Endothelial cell (in vitro differentiated cells): ENCODE measurements at regions not wholly inside any gene's neighbourhood (a gene's known extent, or its start where the extent isn't known, plus 50 kb on each side); places are given as distances from the start of the nearest gene placed in this dataset.

Experiments
- DNase-seq: peaks from one replicate; pipeline ENCODE4 v3.0.0; 2021; ENCODE audit warnings: low spot score
- H3K27ac Mint-ChIP-seq: one replicate; pipeline ENCODE4 v1.8.0; 2021; ENCODE audit warnings: mixed read lengths, inconsistent platforms; ENCODE audit not compliant: unreplicated experiment
- H3K27me3 Mint-ChIP-seq: one replicate; pipeline ENCODE4 v1.8.0; 2021; ENCODE audit warnings: mild to moderate bottlenecking, moderate library complexity, mixed read lengths, inconsistent platforms; ENCODE audit not compliant: unreplicated experiment
- H3K36me3 Mint-ChIP-seq: one replicate; pipeline ENCODE4 v1.8.0; 2021; ENCODE audit warnings: mild to moderate bottlenecking, low read depth, mixed read lengths, inconsistent platforms; ENCODE audit not compliant: unreplicated experiment
- H3K4me1 Mint-ChIP-seq: one replicate; pipeline ENCODE4 v1.8.0; 2021; ENCODE audit warnings: mild to moderate bottlenecking, mixed read lengths, inconsistent platforms; ENCODE audit not compliant: unreplicated experiment
- H3K4me3 Mint-ChIP-seq: one replicate; pipeline ENCODE4 v1.8.0; 2021; ENCODE audit warnings: mild to moderate bottlenecking, mixed read lengths, inconsistent platforms; ENCODE audit not compliant: unreplicated experiment
- H3K9me3 Mint-ChIP-seq: one replicate; pipeline ENCODE4 v1.8.0; 2021; ENCODE audit warnings: mixed read lengths, inconsistent platforms; ENCODE audit not compliant: unreplicated experiment
- TF ChIP-seq, protein P1 (sequence below): fragments of 200-600 bp; sonication (generic); IDR thresholded peaks from one replicate; pipeline ENCODE4 v1.5.0; 2021; ENCODE audit warnings: antibody characterized with exemption; ENCODE audit not compliant: unreplicated experiment

DNA sequence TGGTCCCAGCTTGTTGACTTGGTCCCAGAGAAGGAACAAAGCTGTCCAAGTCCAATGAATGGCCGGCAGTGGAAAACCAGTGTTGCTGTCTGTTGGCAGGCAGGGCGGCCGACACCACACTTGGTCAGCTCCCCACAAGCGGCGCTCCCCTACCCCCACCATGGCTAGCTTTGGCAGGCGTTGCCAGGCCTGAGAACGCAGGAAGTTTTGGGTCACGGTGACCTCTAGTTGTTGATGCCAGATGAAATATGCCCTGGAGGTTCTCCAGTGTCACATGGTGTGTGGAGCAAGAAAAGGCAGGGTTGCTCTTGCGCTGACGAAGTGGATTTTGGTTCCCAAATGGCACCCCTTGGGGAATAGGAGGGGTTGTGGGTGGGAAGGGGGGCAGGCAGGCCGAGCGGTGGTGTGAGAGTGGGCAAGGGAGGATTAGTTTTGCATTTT, 72.7 kb upstream of the TPRG1 start:
- Mint-ChIP-seq H3K36me3 (no peaks in the 10 kb centered on the region), H3K27me3 (no peaks in the 10 kb centered on the region), H3K9me3 (no peaks in the 10 kb centered on the region), H3K4me1 (peaks cover 7% of the 10 kb centered on the region), H3K4me3 (no peak overlapping the region), H3K27ac (no peak overlapping the region)
- no peak for DNase-seq
- TF ChIP-seq, protein P1, sequence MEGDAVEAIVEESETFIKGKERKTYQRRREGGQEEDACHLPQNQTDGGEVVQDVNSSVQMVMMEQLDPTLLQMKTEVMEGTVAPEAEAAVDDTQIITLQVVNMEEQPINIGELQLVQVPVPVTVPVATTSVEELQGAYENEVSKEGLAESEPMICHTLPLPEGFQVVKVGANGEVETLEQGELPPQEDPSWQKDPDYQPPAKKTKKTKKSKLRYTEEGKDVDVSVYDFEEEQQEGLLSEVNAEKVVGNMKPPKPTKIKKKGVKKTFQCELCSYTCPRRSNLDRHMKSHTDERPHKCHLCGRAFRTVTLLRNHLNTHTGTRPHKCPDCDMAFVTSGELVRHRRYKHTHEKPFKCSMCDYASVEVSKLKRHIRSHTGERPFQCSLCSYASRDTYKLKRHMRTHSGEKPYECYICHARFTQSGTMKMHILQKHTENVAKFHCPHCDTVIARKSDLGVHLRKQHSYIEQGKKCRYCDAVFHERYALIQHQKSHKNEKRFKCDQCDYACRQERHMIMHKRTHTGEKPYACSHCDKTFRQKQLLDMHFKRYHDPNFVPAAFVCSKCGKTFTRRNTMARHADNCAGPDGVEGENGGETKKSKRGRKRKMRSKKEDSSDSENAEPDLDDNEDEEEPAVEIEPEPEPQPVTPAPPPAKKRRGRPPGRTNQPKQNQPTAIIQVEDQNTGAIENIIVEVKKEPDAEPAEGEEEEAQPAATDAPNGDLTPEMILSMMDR = no peak

DNA sequence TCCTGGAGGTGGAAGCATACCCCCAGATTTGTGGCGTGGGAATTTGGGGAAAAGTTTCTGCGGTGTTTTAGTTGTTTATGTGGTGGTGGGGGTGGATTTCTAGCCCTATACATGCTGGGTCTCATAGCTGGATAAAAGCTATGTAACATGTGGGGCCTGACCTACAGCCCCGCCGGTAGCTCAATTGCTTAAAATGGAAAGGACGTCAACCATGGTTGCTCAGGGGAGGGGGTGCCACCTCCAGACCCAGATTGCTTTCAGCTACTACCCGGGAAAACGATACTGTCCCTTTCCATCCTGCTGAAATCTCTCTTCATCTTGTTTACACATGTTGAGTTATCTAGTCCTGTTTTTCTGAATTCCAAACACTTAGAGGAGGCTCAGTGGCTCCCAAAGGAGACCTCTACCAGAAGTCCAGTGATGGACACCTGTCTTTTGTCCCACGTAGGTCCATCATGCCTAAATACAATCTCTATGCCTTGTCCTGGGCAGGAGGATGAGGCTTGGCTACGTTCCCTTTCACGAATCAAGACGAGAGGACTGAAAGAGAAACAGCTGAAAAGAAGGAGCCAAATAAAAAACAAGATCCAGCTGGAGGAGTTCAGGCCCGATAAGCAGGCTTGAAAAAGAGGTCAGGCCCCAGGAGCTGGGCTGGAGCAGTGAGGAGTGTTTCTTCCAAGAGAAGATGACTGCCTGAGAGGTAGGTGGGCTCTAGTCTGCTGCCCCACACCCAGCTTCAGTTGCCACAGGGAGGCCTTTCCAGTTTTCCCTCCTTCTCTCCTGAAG, 72.1 kb upstream of the TPRG1 start:
- Mint-ChIP-seq H3K9me3 (no peaks in the 10 kb centered on the region), H3K36me3 (no peaks in the 10 kb centered on the region), H3K4me1 (peaks cover 7% of the 10 kb centered on the region)

DNA sequence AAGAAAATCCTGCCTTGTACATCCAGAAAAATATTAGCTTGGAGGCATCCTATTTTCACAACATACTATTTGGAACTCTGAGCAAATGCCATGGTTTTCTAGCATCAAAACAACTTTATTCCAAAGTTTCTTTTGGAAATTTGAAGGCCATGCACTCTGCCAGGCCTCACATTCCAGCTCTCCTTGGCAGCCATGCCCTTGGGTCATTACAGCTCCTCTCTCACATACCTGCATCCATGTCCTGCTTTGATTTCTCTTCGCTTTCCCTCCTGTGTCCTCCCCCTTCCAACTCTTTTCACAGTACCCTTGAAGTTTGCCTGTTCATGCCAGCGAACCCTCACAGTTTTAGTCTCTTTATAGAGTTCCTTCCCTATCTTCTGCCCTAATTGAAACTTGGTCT, 70.9 kb upstream of the TPRG1 start:
- no peak for DNase-seq
- TF ChIP-seq, protein P1 = no peak
- Mint-ChIP-seq H3K4me3 (no peak overlapping the region), H3K4me1 (peaks cover 7% of the 10 kb centered on the region), H3K36me3 (no peaks in the 10 kb centered on the region), H3K9me3 (no peaks in the 10 kb centered on the region), H3K27ac (no peak overlapping the region), H3K27me3 (no peaks in the 10 kb centered on the region)

More for the DNA sequence above, 72.1 kb upstream of the TPRG1 start:
- Mint-ChIP-seq H3K4me3 (no peak overlapping the region), H3K27ac (no peak overlapping the region), H3K27me3 (no peaks in the 10 kb centered on the region)
- TF ChIP-seq, protein P1 = no peak
- no peak for DNase-seq

DNA sequence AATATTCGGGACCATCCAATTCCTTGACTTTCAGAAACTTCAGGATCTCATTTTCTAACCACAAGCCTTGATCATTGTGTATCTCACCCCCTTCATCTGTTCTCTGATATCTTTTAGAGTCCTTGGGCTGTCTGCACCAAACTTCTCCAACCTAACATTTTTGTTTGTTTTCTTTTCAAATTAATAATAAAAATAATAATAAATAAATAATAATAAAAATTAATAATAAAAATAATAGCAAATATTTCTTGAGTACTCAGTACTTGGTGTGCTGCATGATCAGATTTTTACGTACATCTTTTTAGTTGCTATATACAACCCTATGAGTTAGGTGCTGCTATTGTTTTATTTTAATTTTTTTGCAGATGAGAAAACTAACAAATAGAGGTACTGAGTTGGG, 70.2 kb upstream of the TPRG1 start:
- TF ChIP-seq, protein P1 = no peak
- Mint-ChIP-seq H3K27ac (no peak overlapping the region), H3K27me3 (no peaks in the 10 kb centered on the region), H3K4me1 (peaks cover 7% of the 10 kb centered on the region), H3K4me3 (no peak overlapping the region), H3K9me3 (no peaks in the 10 kb centered on the region), H3K36me3 (no peaks in the 10 kb centered on the region)
- DNase-seq = no peak

DNA sequence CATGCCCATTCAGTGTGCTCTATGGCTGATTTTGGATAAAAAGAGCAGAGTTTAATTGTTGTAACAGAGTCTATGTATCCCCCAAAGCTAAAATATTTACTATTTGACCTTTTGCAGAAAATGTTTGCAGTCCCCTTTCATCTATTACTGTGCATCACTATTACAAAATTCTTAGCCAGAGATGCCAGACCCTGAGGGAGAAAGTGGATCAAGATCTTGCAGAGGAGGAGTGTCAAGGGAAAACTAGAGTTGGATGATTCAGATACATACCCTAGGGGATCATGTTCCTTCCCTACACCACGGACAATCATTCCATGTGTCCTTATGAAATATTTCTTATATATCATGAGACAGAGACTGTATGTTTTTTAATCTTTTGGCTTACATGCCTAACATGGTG, 68.6 kb upstream of the TPRG1 start:
- no peak for DNase-seq
- Mint-ChIP-seq H3K4me3 (no peak overlapping the region), H3K4me1 (peaks cover 2% of the 10 kb centered on the region), H3K9me3 (no peaks in the 10 kb centered on the region), H3K36me3 (no peaks in the 10 kb centered on the region), H3K27ac (no peak overlapping the region), H3K27me3 (no peaks in the 10 kb centered on the region)
- TF ChIP-seq, protein P1 = no peak
